Epithelial cell of prostate (primary cell): ENCODE measurements at regions not wholly inside any gene's neighbourhood (a gene's known extent, or its start where the extent isn't known, plus 50 kb on each side); places are given as distances from the start of the nearest gene placed in this dataset.

Source experiments
- DNase-seq: peaks from one replicate; pipeline ENCODE4 v3.0.0-alpha.2; 2011; ENCODE audit warnings: low read depth, low spot score
- H3K27ac ChIP-seq: fragments of 450-650 bp; 2 replicates; pipeline ENCODE4 v1.5.1; 2017; ENCODE audit warnings: mild to moderate bottlenecking

GRCh38 chr10:105359708-105360107 is 718.6 kb downstream of the SORCS3 start:
- DNase-seq, result no peak
- no peak overlapping the region for H3K27ac ChIP-seq

- H3K27ac ChIP-seq, result no peak overlapping the region
- no peak for DNase-seq
Measured at GRCh38 chr10:105358911-105359310, 717.8 kb downstream of the SORCS3 start.

- H3K27ac ChIP-seq, result no peak overlapping the region
- DNase-seq, result no peak
Measured at GRCh38 chr10:105356626-105357025, 715.5 kb downstream of the SORCS3 start.

GRCh38 chr10:105354010-105354409 is 712.9 kb downstream of the SORCS3 start:
- no peak overlapping the region for H3K27ac ChIP-seq
- no peak for DNase-seq

- H3K27ac ChIP-seq, result no peak overlapping the region
- DNase-seq, result no peak
Measured at GRCh38 chr10:105352827-105353226, 711.7 kb downstream of the SORCS3 start.

GRCh38 chr10:105352281-105352680 is 711.2 kb downstream of the SORCS3 start:
- no peak overlapping the region for H3K27ac ChIP-seq
- DNase-seq, result no peak

GRCh38 chr10:105351187-105351586 is 710.1 kb downstream of the SORCS3 start:
- H3K27ac ChIP-seq, result no peak overlapping the region
- no peak for DNase-seq

GRCh38 chr10:105347487-105347886 is 706.4 kb downstream of the SORCS3 start:
- DNase-seq, result no peak
- no peak overlapping the region for H3K27ac ChIP-seq

- H3K27ac ChIP-seq, result no peak overlapping the region
- DNase-seq, result no peak
Measured at GRCh38 chr10:105342606-105343005, 701.5 kb downstream of the SORCS3 start.

- no peak overlapping the region for H3K27ac ChIP-seq
- no peak for DNase-seq
Measured at GRCh38 chr10:105339669-105340068, 698.6 kb downstream of the SORCS3 start.

- no peak for DNase-seq
- no peak overlapping the region for H3K27ac ChIP-seq
Measured at GRCh38 chr10:105328503-105329133, 687.5 kb downstream of the SORCS3 start.
